ENCODE measurements at regions not wholly inside any gene's neighbourhood (a gene's known extent, or its start where the extent isn't known, plus 50 kb on each side); places are given as distances from the start of the nearest gene placed in this dataset.

DNA sequence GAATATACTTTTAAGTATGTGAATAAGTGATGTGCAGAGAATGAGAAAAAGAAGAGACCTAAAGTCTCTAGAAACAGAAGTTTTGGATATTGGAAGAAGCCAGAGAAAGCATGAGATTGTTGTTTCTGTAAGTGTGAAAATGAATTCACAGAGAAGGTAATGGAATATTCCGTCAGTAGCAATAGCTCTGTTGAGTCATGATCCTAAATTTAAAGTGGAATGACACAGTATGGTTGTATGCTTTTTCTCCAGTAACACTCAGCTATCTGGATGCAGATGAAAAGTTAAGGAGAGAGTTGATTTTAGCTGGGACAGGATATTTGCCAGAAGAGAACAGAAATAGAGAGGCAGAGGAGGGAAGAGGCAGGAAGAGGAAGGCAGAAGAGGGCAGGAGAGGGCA is 1166.3 kb downstream of the GALC start:
- H3K9me3 ChIP-seq, result no peaks in the 10 kb centered on the region
- no peaks in the 10 kb centered on the region for H3K36me3 ChIP-seq
- no peak overlapping the region for H3K27ac ChIP-seq
- H3K4me3 ChIP-seq, result no peak overlapping the region
- WGBS, 2 donors, result 30 to 45% methylated on average over 1 of the region's 1 CpG
- TF ChIP-seq EP300 (IDR thresholded peaks at IDR 0.05) (no peak), POLR2A (IDR thresholded peaks at IDR 0.05) (no peak)
- TF ChIP-seq, protein P1, sequence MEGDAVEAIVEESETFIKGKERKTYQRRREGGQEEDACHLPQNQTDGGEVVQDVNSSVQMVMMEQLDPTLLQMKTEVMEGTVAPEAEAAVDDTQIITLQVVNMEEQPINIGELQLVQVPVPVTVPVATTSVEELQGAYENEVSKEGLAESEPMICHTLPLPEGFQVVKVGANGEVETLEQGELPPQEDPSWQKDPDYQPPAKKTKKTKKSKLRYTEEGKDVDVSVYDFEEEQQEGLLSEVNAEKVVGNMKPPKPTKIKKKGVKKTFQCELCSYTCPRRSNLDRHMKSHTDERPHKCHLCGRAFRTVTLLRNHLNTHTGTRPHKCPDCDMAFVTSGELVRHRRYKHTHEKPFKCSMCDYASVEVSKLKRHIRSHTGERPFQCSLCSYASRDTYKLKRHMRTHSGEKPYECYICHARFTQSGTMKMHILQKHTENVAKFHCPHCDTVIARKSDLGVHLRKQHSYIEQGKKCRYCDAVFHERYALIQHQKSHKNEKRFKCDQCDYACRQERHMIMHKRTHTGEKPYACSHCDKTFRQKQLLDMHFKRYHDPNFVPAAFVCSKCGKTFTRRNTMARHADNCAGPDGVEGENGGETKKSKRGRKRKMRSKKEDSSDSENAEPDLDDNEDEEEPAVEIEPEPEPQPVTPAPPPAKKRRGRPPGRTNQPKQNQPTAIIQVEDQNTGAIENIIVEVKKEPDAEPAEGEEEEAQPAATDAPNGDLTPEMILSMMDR (IDR thresholded peaks at IDR 0.05), result no peak
- no peaks in the 10 kb centered on the region for H3K4me1 ChIP-seq
- H3K27me3 ChIP-seq, result no peaks in the 10 kb centered on the region
- no peak for DNase-seq (ENCODE audit: low spot score in 2 of 2)

DNA sequence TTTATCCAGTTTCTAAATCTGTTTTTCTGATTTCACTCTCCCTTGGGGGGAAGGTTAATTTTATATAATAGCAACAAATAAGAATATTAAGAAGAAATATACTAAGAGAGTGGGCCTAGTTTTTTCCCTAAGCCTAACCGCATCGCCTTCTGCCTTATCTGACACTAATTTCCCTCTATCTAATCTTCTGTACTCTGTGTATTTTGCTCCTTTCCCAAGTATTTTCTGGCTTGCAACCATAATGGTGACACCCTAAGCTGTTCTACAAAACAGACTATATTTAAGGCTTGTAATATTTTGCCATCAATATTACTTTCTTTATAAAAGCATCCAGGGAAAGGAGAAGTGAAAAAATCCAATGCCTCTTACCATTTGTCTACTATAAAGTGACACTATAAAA is 1168.8 kb downstream of the GALC start:
- TF ChIP-seq EP300 (IDR thresholded peaks at IDR 0.05), result no peak
- TF ChIP-seq POLR2A (IDR thresholded peaks at IDR 0.05), result no peak
- TF ChIP-seq, protein P1 (IDR thresholded peaks at IDR 0.05), result no peak
- H3K27ac ChIP-seq, result no peak overlapping the region
- H3K27me3 ChIP-seq, result no peaks in the 10 kb centered on the region
- no peaks in the 10 kb centered on the region for H3K9me3 ChIP-seq
- WGBS, 2 donors, result 81 to 96% methylated on average over 2 of the region's 2 CpGs
- H3K4me1 ChIP-seq, result no peaks in the 10 kb centered on the region
- DNase-seq (ENCODE audit: low spot score in 2 of 2), result no peak
- H3K36me3 ChIP-seq, result no peaks in the 10 kb centered on the region
- no peak overlapping the region for H3K4me3 ChIP-seq

DNA sequence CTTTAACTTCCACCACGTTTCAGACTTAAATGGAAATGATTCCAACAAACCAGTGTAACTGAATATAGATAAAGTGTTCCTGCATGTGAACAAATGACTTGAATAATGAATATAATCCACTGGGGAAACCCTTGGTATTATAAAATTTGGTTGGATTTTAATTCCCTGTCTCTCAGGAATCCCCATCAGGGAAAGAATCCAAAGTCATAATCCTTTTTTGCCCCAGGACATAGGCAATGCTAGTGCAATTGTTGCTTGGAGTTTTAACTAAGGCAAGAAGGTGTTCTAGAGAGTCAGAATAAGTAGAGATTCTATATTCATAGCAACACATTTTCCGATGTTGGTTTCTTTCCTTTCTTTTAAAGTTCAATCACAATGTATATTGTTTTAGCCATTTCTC is 1169.4 kb downstream of the GALC start:
- Histone ChIP-seq H3K27me3 (no peaks in the 10 kb centered on the region), H3K27ac (no peak overlapping the region), H3K36me3 (no peaks in the 10 kb centered on the region), H3K4me3 (no peak overlapping the region), H3K9me3 (no peaks in the 10 kb centered on the region), H3K4me1 (no peaks in the 10 kb centered on the region)
- no peak for DNase-seq (ENCODE audit: low spot score in 2 of 2)
- TF ChIP-seq EP300 (IDR thresholded peaks at IDR 0.05) (no peak), POLR2A (IDR thresholded peaks at IDR 0.05) (no peak)
- TF ChIP-seq, protein P1 (IDR thresholded peaks at IDR 0.05), result no peak
- 63 to 75% methylated on average over 2 of the region's 2 CpGs for WGBS, 2 donors

DNA sequence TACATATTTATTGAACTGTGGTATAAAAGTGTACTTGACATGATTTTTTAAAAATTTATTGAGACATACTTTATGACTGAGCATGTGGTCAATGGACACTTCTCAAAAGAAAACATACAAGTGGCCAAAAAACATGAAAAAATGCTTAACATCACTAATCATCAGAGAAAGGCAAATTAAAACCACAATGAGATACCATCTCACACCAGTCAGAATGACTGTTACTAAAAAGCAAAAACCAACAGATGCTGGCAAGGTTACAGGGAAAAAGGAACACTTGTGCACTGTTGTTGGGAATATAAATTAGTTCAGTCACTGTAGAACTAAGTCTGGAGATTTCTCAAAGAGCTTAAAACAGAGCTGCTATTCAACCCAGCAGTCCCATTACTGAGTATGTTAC is 1177.6 kb downstream of the GALC start:
- Histone ChIP-seq H3K27me3 (no peaks in the 10 kb centered on the region), H3K4me1 (no peaks in the 10 kb centered on the region), H3K9me3 (peaks cover 0 to 18% (median 6%) of the 10 kb centered on the region in 4 donors), H3K36me3 (no peaks in the 10 kb centered on the region), H3K4me3 (no peak overlapping the region), H3K27ac (no peak overlapping the region)
- no peak for DNase-seq (ENCODE audit: low spot score in 2 of 2)
- TF ChIP-seq, protein P1 (IDR thresholded peaks at IDR 0.05), result no peak
- no peak for TF ChIP-seq EP300 (IDR thresholded peaks at IDR 0.05)
- TF ChIP-seq POLR2A (IDR thresholded peaks at IDR 0.05), result no peak

DNA sequence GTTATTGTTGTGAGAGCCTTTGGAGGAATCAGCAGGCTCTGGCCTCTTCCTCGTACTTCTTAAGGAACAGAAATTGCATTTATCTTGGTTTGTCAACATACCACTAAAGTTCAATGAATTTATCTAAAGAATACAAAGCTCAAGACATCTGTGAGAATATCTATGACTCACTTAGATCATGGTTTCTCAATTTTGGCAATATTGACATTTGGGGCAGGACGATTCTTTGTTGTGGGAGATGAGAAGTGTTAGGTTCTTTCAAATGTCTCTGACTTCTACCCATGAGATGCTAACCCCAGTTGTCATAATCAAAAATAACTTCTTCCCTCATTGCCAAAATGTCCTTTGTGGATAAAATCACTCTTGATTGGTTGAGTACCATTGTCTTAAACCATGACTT is 1190.3 kb downstream of the GALC start:
- TF ChIP-seq, protein P1 (IDR thresholded peaks at IDR 0.05), result no peak
- TF ChIP-seq POLR2A (IDR thresholded peaks at IDR 0.05) (no peak), EP300 (IDR thresholded peaks at IDR 0.05) (no peak)

More for the DNA sequence above, 1190.3 kb downstream of the GALC start:
- no peaks in the 10 kb centered on the region for H3K27me3 ChIP-seq
- no peak for DNase-seq (ENCODE audit: low spot score in 2 of 2)
- no peak overlapping the region for H3K27ac ChIP-seq
- peaks cover 0 to 4% (median 0%) of the 10 kb centered on the region in 4 donors for H3K4me1 ChIP-seq
- WGBS, 2 donors, result 78 to 81% methylated on average over 2 of the region's 2 CpGs
- no peaks in the 10 kb centered on the region for H3K9me3 ChIP-seq
- no peaks in the 10 kb centered on the region for H3K36me3 ChIP-seq
- H3K4me3 ChIP-seq, result no peak overlapping the region
